SK-N-MC (cell line): ENCODE measurements at regions not wholly inside any gene's neighbourhood (a gene's known extent, or its start where the extent isn't known, plus 50 kb on each side); places are given as distances from the start of the nearest gene placed in this dataset.

Experiments
- EZH2 ChIP-seq: fragments of 200-600 bp; sonication (generic); IDR thresholded peaks from one replicate; pipeline ENCODE4 v1.6.1; 2017; ENCODE audit warnings: antibody characterized with exemption
- FOXP2 ChIP-seq: optimal IDR thresholded peaks from 2 replicates; pipeline ENCODE3; 2011; ENCODE audit warnings: mild to moderate bottlenecking, moderate library complexity; ENCODE audit not compliant: insufficient read depth; ENCODE audit errors: extremely low read length, control extremely low read depth
- POLR2AphosphoS5 ChIP-seq: IDR thresholded peaks from 2 replicates; pipeline ENCODE4 v1.6.1; 2012; ENCODE audit warnings: mild to moderate bottlenecking, low read depth, low read length, borderline replicate concordance

DNA sequence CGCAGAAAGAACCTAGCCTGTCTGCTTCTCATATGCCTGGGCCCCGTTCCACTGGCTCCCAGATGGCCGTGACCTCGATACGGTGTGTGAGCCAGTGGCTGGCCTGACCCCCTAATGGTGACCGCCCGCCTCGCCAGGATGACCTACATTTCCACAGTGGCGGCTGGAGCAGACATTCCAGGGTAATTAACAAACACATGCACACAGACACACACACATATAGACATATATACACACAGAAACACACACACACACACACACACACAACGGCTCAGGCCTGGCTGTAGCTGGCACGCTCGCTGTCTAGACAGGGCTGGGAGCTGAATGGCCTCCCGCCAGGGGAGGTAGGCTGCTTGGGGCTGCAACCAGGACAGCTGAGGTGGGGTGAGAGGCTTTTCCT, 227.1 kb downstream of the ANKRD60 start:
- TF ChIP-seq POLR2AphosphoS5 (no peak), EZH2 (no peak), FOXP2 (no peak)
